ENCODE measurements at regions not wholly inside any gene's neighbourhood (a gene's known extent, or its start where the extent isn't known, plus 50 kb on each side); places are given as distances from the start of the nearest gene placed in this dataset.

DNA sequence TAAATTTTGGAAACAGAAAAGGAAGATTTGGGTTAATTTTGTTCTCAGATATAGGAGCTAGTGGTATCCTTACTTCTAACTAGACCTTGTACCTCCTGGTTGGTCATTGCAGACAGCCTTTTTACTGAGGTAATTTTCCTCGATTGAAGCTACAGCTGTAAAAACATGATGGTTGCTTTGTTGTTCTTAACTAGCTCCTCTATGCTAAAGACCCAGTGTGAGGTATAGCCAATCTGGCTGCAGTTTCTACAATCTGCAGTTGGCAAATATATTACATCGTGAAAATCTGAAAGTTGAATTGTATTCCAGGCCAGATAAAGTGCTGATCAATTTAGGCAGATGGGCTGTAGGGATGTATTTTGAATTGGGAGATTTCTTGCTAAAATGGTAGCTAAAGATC is 116.5 kb downstream of the AASDHPPT start:
- Histone ChIP-seq H3K4me3 (ENCODE audit: low read depth, low read length, poor library complexity, severe bottlenecking) (no peak overlapping the region), H2AFZ (ENCODE audit: low read length) (no peak overlapping the region), H3K27ac (ENCODE audit: low read depth, low read length, poor library complexity, severe bottlenecking) (no peak overlapping the region), H4K20me1 (ENCODE audit: insufficient read depth, low read length) (no peaks in the 10 kb centered on the region), H3K9me2 (ENCODE audit: low read depth, low read length) (no peaks in the 10 kb centered on the region), H3K27me3 (ENCODE audit: insufficient read depth, low read length) (no peaks in the 10 kb centered on the region), H3K4me1 (ENCODE audit: insufficient read depth, low read length, severe bottlenecking) (no peaks in the 10 kb centered on the region), H3K4me2 (ENCODE audit: low read length) (no peak overlapping the region), H3K36me3 (ENCODE audit: insufficient read depth, low read length) (no peaks in the 10 kb centered on the region), H3F3A (ENCODE audit: insufficient read depth, low read length) (no peaks in the 10 kb centered on the region), H3K79me2 (ENCODE audit: insufficient read depth, low read length) (no peaks in the 10 kb centered on the region), H3K9ac (ENCODE audit: low read length) (no peak overlapping the region), H3K9me3 (ENCODE audit: low read length) (no peaks in the 10 kb centered on the region)
- TF ChIP-seq EZH2 (IDR thresholded peaks at IDR 0.05; ENCODE audit: borderline replicate concordance, low read length), result no peak
- TF ChIP-seq, protein P1, sequence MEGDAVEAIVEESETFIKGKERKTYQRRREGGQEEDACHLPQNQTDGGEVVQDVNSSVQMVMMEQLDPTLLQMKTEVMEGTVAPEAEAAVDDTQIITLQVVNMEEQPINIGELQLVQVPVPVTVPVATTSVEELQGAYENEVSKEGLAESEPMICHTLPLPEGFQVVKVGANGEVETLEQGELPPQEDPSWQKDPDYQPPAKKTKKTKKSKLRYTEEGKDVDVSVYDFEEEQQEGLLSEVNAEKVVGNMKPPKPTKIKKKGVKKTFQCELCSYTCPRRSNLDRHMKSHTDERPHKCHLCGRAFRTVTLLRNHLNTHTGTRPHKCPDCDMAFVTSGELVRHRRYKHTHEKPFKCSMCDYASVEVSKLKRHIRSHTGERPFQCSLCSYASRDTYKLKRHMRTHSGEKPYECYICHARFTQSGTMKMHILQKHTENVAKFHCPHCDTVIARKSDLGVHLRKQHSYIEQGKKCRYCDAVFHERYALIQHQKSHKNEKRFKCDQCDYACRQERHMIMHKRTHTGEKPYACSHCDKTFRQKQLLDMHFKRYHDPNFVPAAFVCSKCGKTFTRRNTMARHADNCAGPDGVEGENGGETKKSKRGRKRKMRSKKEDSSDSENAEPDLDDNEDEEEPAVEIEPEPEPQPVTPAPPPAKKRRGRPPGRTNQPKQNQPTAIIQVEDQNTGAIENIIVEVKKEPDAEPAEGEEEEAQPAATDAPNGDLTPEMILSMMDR (IDR thresholded peaks at IDR 0.05; ENCODE audit: low read length), result no peak

DNA sequence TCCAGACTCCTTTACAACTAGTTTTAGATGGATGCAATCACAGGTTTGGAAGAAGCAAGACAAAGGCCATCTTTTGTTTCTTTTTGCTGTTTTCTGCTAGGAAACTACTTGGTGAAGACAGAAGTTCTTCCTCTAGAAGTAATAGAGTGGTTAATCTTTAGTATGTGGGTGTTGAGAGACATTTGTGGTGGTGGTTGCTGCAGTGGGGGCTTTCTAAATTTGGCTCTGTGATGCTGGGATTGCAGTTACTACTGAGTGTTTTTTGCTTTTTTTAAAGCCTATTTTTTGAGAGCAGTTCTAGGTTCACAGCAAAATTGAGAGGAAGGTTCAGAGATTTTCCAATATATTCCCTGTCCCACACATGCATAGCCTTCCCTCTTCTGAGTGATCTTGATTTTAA is 120.0 kb downstream of the AASDHPPT start:
- H3K79me2 ChIP-seq (ENCODE audit: insufficient read depth, low read length), result no peaks in the 10 kb centered on the region
- no peak overlapping the region for H2AFZ ChIP-seq (ENCODE audit: low read length)
- H3K36me3 ChIP-seq (ENCODE audit: insufficient read depth, low read length), result no peaks in the 10 kb centered on the region
- no peaks in the 10 kb centered on the region for H3K27me3 ChIP-seq (ENCODE audit: insufficient read depth, low read length)
- H3K27ac ChIP-seq (ENCODE audit: low read depth, low read length, poor library complexity, severe bottlenecking), result no peak overlapping the region
- no peaks in the 10 kb centered on the region for H3K9me2 ChIP-seq (ENCODE audit: low read depth, low read length)
- H3K4me2 ChIP-seq (ENCODE audit: low read length), result no peak overlapping the region
- H4K20me1 ChIP-seq (ENCODE audit: insufficient read depth, low read length), result no peaks in the 10 kb centered on the region
- no peak for TF ChIP-seq EZH2 (IDR thresholded peaks at IDR 0.05; ENCODE audit: borderline replicate concordance, low read length)
- TF ChIP-seq, protein P1 (IDR thresholded peaks at IDR 0.05; ENCODE audit: low read length), result no peak
- no peaks in the 10 kb centered on the region for H3K4me1 ChIP-seq (ENCODE audit: insufficient read depth, low read length, severe bottlenecking)
- no peak overlapping the region for H3K4me3 ChIP-seq (ENCODE audit: low read depth, low read length, poor library complexity, severe bottlenecking)
- H3F3A ChIP-seq (ENCODE audit: insufficient read depth, low read length), result no peaks in the 10 kb centered on the region
- H3K9me3 ChIP-seq (ENCODE audit: low read length), result no peaks in the 10 kb centered on the region
- H3K9ac ChIP-seq (ENCODE audit: low read length), result no peak overlapping the region

DNA sequence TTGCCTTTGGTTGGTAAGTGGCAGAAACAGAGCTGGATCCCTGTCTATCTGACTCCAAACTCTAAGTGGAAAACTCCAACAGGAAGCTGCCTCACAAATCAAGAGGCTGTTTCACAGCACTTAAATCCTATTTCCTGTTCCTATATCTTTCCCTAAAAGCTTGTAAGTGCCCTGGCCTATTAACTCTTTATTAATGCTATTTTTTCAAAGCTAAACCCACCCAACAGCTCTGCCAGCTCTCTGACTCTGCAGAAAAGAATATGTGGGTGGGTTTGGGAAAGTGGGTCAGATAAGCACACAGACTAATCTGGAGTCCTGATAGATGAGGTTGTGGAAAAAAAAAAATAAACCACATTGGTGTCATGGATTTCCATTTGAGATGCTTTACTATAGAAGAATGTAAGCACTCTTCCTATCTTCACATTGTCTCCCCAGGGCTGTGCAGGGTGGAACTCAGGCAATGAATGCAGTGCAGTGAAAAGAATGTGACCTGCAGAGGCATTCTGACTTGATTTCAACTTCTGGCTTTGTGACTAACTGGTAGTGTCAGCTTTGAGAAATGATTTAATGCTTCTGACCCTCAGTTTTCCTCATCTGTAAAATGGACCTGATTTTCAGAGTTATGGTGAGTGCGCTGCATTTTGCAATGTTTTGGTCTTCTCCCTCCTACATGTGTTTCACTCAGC is 125.6 kb downstream of the AASDHPPT start:
- Histone ChIP-seq H3K36me3 (ENCODE audit: insufficient read depth, low read length) (no peaks in the 10 kb centered on the region), H3K4me1 (ENCODE audit: insufficient read depth, low read length, severe bottlenecking) (no peaks in the 10 kb centered on the region)

DNA sequence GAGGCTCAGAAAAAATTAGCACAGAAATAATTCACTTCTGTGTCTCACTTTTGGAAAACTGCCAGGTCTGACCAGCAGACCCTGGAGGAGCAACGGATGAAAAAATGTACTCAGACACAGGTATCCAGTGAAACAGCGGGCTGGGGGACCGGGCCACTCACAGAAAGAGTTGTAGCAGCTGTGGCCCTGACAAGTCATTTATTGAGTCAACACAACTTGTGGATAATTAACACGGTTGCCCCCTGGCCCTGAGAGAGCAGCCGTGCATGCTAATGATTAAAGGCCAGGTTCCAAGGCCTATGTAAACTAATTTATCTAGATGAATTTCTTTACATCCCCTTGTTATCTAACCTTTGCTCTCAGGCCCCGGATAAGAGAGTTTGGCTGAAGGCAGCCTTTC is 131.3 kb downstream of the AASDHPPT start:
- no peak for TF ChIP-seq EZH2 (IDR thresholded peaks at IDR 0.05; ENCODE audit: borderline replicate concordance, low read length)
- TF ChIP-seq, protein P1 (IDR thresholded peaks at IDR 0.05; ENCODE audit: low read length), result no peak
- H4K20me1 ChIP-seq (ENCODE audit: insufficient read depth, low read length), result no peaks in the 10 kb centered on the region
- no peaks in the 10 kb centered on the region for H3K27me3 ChIP-seq (ENCODE audit: insufficient read depth, low read length)
- no peaks in the 10 kb centered on the region for H3K4me1 ChIP-seq (ENCODE audit: insufficient read depth, low read length, severe bottlenecking)
- H3K4me2 ChIP-seq (ENCODE audit: low read length), result no peak overlapping the region
- no peaks in the 10 kb centered on the region for H3K36me3 ChIP-seq (ENCODE audit: insufficient read depth, low read length)
- no peak overlapping the region for H3K27ac ChIP-seq (ENCODE audit: low read depth, low read length, poor library complexity, severe bottlenecking)
- H3K79me2 ChIP-seq (ENCODE audit: insufficient read depth, low read length), result no peaks in the 10 kb centered on the region
- H3K9me2 ChIP-seq (ENCODE audit: low read depth, low read length), result no peaks in the 10 kb centered on the region
- no peak overlapping the region for H3K4me3 ChIP-seq (ENCODE audit: low read depth, low read length, poor library complexity, severe bottlenecking)
- no peaks in the 10 kb centered on the region for H3F3A ChIP-seq (ENCODE audit: insufficient read depth, low read length)
- no peak overlapping the region for H3K9ac ChIP-seq (ENCODE audit: low read length)
- no peaks in the 10 kb centered on the region for H3K9me3 ChIP-seq (ENCODE audit: low read length)
- no peak overlapping the region for H2AFZ ChIP-seq (ENCODE audit: low read length)

More for the DNA sequence above, 125.6 kb downstream of the AASDHPPT start:
- no peak overlapping the region for H2AFZ ChIP-seq (ENCODE audit: low read length)
- no peaks in the 10 kb centered on the region for H3K79me2 ChIP-seq (ENCODE audit: insufficient read depth, low read length)
- H3K9ac ChIP-seq (ENCODE audit: low read length), result no peak overlapping the region
- no peaks in the 10 kb centered on the region for H3K9me2 ChIP-seq (ENCODE audit: low read depth, low read length)
- no peaks in the 10 kb centered on the region for H3K27me3 ChIP-seq (ENCODE audit: insufficient read depth, low read length)
- H3K4me3 ChIP-seq (ENCODE audit: low read depth, low read length, poor library complexity, severe bottlenecking), result no peak overlapping the region
- H3K9me3 ChIP-seq (ENCODE audit: low read length), result no peaks in the 10 kb centered on the region
- H4K20me1 ChIP-seq (ENCODE audit: insufficient read depth, low read length), result no peaks in the 10 kb centered on the region
- no peak overlapping the region for H3K27ac ChIP-seq (ENCODE audit: low read depth, low read length, poor library complexity, severe bottlenecking)
- no peak overlapping the region for H3K4me2 ChIP-seq (ENCODE audit: low read length)
- no peak for TF ChIP-seq EZH2 (IDR thresholded peaks at IDR 0.05; ENCODE audit: borderline replicate concordance, low read length)
- H3F3A ChIP-seq (ENCODE audit: insufficient read depth, low read length), result no peaks in the 10 kb centered on the region
